Activated naive CD4-positive, alpha-beta T cell treated with anti-CD3 and anti-CD28 coated beads, Interleukin-2, amount 50 U/mL, for 24 hours (primary cell): ENCODE measurements at regions not wholly inside any gene's neighbourhood (a gene's known extent, or its start where the extent isn't known, plus 50 kb on each side); places are given as distances from the start of the nearest gene placed in this dataset.

Experiments
- H3K27ac Mint-ChIP-seq: one replicate; pipeline ENCODE4 v1.8.0; 2021; ENCODE audit warnings: mild to moderate bottlenecking, mixed read lengths
- H3K27me3 Mint-ChIP-seq: one replicate; pipeline ENCODE4 v1.8.0; 2021; ENCODE audit warnings: mixed read lengths
- H3K36me3 Mint-ChIP-seq: one replicate; pipeline ENCODE4 v1.8.0; 2021; ENCODE audit warnings: mixed read lengths
- H3K4me1 Mint-ChIP-seq: one replicate; pipeline ENCODE4 v1.8.0; 2021; ENCODE audit warnings: mixed read lengths
- H3K4me3 Mint-ChIP-seq: one replicate; pipeline ENCODE4 v1.8.0; 2021; ENCODE audit warnings: mild to moderate bottlenecking, mixed read lengths
- H3K9me3 Mint-ChIP-seq: one replicate; pipeline ENCODE4 v1.8.0; 2021; ENCODE audit warnings: mixed read lengths

DNA sequence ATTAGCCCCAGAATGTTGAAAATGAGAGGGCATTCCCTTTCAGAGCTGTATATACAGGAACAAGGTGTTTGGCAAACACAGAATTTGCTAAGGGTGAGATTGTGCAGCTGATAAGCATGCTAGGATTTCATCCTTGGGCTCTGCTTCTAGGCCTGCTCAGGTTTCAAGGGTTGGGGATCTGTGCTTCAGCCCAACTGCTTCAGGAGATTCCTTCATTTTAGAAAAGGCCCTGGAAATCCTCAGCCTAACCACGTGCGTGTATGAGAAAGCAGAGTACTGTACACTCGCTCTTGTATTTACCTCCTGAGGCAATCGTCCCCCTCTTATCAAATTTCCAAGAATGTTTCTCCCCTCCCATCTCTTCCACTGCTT is 291.6 kb upstream of the ARGLU1 start:
- no peaks in the 10 kb centered on the region for H3K36me3 Mint-ChIP-seq
- no peaks in the 10 kb centered on the region for H3K4me1 Mint-ChIP-seq
- H3K27me3 Mint-ChIP-seq: peaks cover 2% of the 10 kb centered on the region

DNA sequence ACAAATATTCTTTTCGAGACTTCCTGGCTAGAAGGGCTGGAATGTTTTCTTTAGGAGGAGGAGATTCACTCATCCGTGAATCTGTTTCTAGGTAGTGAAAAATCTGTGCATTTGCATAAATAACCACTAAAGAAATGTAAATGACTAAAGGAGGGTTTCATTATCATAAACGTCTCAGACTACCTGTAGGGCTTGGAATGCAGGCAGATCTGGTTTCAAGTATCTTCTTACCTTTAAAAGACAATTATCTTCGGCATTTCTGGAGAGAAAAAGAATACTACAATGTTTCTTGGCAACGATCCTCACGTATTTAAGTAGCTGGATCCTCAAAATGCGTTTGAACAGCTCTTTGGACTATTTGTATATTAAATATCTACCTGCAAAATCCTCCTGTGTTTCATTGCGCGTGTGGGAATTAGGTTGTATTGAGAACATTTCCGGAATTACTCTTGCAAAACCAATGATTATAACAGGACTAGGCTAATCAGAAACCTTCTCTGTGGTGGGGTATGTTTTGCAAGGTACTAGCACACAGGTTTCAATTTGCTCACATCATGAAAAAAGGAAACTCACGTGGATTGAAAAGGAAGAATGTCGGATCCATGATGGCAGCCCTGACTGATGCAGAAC is 291.1 kb upstream of the ARGLU1 start:
- Mint-ChIP-seq H3K27me3 (peaks cover 2% of the 10 kb centered on the region), H3K4me1 (no peaks in the 10 kb centered on the region), H3K27ac (no peak overlapping the region)

More for the DNA sequence above, 291.6 kb upstream of the ARGLU1 start:
- Mint-ChIP-seq H3K9me3 (no peaks in the 10 kb centered on the region), H3K27ac (no peak overlapping the region), H3K4me3 (no peak overlapping the region)

DNA sequence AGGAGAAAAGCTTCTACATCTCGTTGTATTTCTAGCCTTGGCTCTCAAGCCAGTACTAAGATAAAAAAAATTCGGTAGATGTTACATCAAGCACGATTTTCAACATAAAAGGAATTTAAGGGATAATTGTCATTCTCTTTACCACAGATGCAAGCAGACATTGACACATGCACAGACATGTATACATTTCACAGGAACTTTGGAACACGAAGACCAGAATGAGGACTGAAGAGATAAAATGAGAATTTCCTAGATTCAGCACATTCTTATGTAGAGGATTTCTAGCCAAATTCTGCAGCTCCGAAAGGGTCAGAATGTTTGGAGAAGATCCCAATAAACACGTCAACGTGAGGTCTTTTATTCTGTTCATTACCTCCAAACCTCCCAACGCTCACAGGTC is 284.5 kb upstream of the ARGLU1 start:
- no peak overlapping the region for H3K4me3 Mint-ChIP-seq
- H3K9me3 Mint-ChIP-seq: no peaks in the 10 kb centered on the region
- no peak overlapping the region for H3K27ac Mint-ChIP-seq
- no peaks in the 10 kb centered on the region for H3K27me3 Mint-ChIP-seq
- no peaks in the 10 kb centered on the region for H3K4me1 Mint-ChIP-seq
- H3K36me3 Mint-ChIP-seq: no peaks in the 10 kb centered on the region

More for the DNA sequence above, 291.1 kb upstream of the ARGLU1 start:
- H3K9me3 Mint-ChIP-seq: no peaks in the 10 kb centered on the region
- H3K36me3 Mint-ChIP-seq: no peaks in the 10 kb centered on the region
- H3K4me3 Mint-ChIP-seq: no peak overlapping the region

DNA sequence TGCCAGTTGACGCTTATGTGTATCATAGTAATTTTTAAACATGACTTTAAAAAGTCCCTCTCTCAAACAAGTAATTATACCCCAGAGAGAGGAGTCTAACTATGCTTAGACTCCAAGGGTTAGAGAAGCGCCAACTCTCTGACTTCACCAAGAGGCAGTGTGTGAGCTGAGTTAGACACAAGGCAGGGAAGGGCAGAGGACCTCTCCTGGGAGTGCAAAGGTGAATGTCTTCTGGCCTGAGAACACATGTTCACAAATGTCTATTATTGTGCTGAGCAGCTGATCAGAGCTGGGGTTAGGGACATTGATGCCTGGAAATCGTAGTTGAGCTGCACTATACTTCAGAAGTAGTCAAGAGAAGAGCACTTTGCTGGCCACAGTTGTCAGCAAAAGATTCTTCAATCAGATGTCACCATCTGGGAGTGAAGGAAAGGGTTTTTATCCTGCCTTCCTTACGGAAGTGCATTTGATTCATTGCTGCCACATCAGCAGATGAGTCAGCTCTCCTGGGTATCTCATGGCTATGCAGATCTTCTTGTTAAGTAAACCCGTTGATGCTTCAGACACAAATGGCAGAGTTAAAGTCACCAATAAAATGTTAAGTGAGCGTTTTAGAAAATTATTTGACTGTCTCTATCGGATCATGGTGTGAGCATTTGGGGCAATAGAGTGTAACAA is 283.2 kb upstream of the ARGLU1 start:
- no peaks in the 10 kb centered on the region for H3K36me3 Mint-ChIP-seq
- H3K4me1 Mint-ChIP-seq: no peaks in the 10 kb centered on the region
- H3K9me3 Mint-ChIP-seq: no peaks in the 10 kb centered on the region
- H3K27me3 Mint-ChIP-seq: no peaks in the 10 kb centered on the region
- H3K4me3 Mint-ChIP-seq: no peak overlapping the region
- H3K27ac Mint-ChIP-seq: no peak overlapping the region

DNA sequence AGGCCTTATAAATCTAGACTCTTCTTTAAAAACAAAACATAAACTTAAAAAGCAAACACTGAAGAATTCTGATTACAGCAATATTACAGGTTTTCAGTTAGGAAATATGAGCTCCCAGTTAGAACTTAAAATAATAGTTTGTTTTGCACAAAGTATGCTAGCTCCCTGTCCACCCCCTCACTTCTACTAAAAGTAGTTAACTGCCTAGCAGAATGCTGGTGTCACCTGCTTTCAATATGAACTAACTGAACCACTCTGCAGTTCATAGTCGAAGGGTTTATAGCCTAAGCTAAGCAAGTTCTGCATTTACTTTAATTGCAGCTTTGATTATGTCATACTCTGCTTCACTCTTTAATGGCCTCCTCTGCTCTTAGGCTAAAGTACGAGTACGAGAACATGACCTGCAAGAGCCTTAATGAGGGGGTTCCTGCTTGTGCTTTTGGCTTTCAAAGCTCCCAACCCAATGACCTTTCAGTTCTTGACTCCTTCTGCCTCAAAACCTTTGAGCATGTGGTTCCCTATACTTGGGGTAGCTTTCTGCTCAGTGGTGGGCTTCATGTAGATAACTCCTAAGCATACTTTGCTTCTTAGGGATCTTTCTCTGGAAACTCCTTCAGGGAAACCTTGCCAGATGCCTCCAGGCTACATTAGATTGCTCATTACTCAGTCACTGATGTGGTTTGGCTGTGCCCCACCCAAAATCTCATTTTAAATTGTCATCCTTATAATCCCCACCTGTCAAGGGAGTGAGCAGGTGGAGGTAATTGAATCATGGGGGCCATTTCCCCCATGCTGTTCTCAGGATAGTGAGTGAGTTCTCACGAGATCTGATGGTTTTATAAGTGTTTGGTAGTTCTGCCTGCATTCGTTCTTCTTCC is 278.9 kb upstream of the ARGLU1 start:
- no peaks in the 10 kb centered on the region for H3K4me1 Mint-ChIP-seq
- H3K36me3 Mint-ChIP-seq: no peaks in the 10 kb centered on the region
- no peak overlapping the region for H3K4me3 Mint-ChIP-seq
- H3K9me3 Mint-ChIP-seq: no peaks in the 10 kb centered on the region
- no peak overlapping the region for H3K27ac Mint-ChIP-seq
- no peaks in the 10 kb centered on the region for H3K27me3 Mint-ChIP-seq

DNA sequence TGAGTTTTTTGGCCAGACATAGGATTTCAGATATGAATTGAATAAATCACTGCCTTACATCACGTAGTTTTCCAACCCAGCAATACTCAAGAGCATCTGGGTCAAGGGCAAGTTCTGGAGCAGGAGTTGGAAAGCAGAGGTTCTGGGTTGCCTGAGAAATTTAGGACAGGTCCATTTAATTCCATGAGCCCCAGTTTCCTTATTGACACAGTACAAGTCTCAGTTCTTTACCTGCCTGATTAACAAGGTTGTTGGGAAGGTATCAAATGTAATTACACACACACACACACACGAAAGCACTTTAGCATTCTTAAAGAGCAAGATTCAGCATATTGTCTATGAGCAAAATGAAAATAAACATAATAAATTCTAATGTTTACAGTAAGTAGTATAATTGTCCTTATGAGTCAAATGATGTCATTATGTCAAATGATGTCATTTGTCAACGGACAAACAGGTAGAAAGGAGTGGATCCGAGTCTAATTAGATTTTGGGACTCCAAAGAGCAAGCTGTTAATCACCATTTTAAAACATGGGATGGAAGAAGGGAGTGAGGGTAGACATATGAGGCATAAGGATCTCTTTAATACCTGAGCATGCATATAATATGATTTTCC is 268.4 kb upstream of the ARGLU1 start:
- no peaks in the 10 kb centered on the region for H3K9me3 Mint-ChIP-seq
- H3K4me3 Mint-ChIP-seq: no peak overlapping the region
- no peak overlapping the region for H3K27ac Mint-ChIP-seq
- H3K36me3 Mint-ChIP-seq: no peaks in the 10 kb centered on the region
- H3K27me3 Mint-ChIP-seq: no peaks in the 10 kb centered on the region
- H3K4me1 Mint-ChIP-seq: no peaks in the 10 kb centered on the region

DNA sequence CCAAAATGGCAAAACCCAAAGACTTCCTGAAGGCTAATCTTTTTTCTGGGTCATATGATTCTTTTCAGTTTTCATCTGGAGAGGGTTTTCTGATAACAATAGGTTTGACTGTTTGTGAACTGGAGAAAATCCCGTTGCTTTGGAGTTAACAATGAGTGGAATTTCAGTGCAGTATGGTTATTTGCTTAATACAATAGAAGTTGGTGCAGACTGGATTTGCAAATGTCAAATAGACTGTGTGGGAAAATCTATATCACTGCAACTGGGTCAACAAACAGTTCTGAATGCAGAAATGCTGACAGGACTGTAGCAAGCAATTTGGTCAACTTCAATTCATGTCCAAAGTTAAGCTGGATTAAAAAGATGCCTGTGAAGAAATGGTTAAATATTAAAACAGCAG is 267.5 kb upstream of the ARGLU1 start:
- Mint-ChIP-seq H3K27ac (no peak overlapping the region), H3K4me1 (no peaks in the 10 kb centered on the region), H3K9me3 (no peaks in the 10 kb centered on the region), H3K36me3 (no peaks in the 10 kb centered on the region), H3K27me3 (no peaks in the 10 kb centered on the region), H3K4me3 (no peak overlapping the region)

DNA sequence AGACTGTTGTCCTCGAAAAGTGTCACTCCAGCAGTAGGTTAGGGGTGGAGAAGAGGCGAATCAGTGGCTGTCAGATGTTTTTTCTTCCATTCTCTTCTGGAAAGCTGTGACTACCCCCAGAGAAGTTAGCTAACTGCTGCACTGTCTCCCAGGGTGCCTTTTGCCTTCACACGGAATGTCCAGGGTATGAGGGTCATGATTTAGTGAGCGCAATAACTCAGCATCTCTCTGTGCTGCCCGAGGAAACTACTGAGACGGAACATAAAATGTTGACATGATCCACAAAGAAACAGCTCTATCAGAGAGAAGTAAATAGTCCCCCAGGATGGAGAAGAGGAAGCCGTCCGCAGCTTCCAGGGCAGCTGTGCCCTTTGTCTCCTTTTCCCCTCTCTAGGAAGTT is 254.0 kb upstream of the ARGLU1 start:
- Mint-ChIP-seq H3K4me1 (no peaks in the 10 kb centered on the region), H3K9me3 (no peaks in the 10 kb centered on the region), H3K27me3 (no peaks in the 10 kb centered on the region), H3K36me3 (no peaks in the 10 kb centered on the region), H3K27ac (no peak overlapping the region), H3K4me3 (no peak overlapping the region)

DNA sequence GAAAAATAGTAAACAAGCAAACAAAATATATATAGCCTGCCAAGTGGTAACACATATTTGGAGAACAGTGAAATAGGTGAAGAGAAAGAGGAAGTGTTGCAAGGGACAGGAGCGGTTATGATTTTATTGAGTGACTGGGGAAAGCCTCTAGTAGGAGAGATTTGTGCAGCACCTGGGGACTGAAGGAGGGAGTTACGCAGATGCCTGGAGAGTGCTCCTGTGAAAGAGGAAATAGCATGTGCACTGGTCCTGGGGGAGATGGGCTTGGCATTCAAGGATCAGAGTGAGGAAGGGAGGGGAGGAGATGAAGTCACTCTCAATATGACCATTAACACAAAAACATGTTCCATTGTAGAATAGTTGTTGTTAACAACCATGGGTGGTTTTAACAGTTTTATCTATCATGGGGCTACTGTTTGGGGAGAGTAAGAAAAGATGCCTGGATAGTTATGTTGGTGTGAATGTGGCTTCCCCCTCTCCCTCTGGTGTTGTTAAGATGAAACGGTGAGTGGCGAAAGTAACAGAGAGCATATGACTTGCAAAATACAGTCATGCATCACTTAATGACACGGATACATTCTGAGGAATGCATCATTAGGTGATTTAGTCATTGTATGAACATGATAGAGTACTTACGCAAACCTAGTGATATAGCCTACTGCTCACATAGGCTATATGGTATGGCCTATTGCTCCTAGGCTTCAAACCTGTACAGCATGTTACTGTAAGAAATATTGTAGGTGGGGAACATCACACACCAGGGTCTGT is 251.7 kb upstream of the ARGLU1 start:
- Mint-ChIP-seq H3K4me1 (no peaks in the 10 kb centered on the region), H3K36me3 (no peaks in the 10 kb centered on the region), H3K9me3 (no peaks in the 10 kb centered on the region), H3K4me3 (no peak overlapping the region), H3K27ac (no peak overlapping the region), H3K27me3 (no peaks in the 10 kb centered on the region)

DNA sequence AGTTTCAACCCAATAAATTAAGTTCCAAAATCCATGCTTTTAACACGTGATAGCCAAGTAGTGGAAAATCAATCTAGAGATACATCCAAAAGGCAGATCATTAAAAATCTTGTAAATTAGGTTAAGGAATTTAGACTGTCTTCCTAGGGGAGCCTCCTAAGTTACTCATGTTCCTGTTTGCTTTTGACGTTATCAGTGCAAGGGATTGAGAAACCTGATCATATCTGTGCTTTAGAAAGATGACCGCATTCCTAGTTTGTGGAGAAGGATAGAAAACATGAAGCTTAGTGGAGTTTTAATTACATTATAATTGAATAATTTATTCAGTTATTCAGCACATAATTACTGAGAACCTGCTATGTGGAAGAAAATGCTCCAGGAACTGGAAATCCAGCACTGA is 251.0 kb upstream of the ARGLU1 start:
- Mint-ChIP-seq H3K36me3 (no peaks in the 10 kb centered on the region), H3K27me3 (no peaks in the 10 kb centered on the region), H3K27ac (no peak overlapping the region), H3K9me3 (no peaks in the 10 kb centered on the region), H3K4me3 (no peak overlapping the region), H3K4me1 (no peaks in the 10 kb centered on the region)

DNA sequence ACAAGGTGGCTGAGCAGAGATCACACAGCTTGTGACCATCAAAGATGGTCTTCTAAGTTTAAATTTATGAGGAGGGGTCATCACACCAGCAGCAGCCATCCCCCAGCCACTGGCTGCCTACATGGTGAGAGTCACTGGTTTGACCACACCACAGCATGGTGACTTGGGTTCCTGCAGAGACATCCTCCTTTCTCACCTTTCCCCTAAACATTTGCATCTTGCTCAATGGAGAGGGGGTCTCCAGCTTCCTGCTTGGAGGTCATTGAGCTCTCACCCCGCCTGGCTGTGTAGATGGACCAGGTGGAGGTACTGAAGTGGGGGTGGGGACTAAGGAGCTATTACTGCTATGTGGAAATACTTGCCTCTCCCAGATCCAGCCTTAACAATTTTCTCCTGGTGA is 247.6 kb upstream of the ARGLU1 start:
- Mint-ChIP-seq H3K4me1 (no peaks in the 10 kb centered on the region), H3K27me3 (no peaks in the 10 kb centered on the region), H3K9me3 (no peaks in the 10 kb centered on the region), H3K36me3 (no peaks in the 10 kb centered on the region), H3K4me3 (no peak overlapping the region), H3K27ac (no peak overlapping the region)

DNA sequence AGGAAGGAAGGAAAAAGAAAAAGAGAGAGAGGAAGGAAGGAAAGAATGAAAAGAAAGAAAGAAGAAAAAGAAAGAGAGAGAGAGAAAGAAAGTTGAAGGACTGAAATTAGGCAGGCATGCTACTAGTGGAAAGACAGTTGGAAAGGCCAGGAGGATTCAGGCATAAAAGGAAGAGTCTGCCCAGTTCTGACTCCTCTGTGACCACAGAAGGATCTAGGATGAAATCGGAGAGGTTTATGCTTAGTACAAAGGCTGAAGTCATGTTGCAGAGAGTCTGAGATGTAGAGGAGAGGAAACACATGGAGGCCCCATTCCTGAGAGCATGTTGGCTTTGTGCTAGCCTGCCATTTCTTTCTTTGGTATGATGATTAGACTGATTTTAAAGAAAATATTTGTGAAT is 246.5 kb upstream of the ARGLU1 start:
- Mint-ChIP-seq H3K27me3 (no peaks in the 10 kb centered on the region), H3K36me3 (no peaks in the 10 kb centered on the region), H3K27ac (no peak overlapping the region), H3K4me3 (no peak overlapping the region), H3K9me3 (no peaks in the 10 kb centered on the region), H3K4me1 (no peaks in the 10 kb centered on the region)

DNA sequence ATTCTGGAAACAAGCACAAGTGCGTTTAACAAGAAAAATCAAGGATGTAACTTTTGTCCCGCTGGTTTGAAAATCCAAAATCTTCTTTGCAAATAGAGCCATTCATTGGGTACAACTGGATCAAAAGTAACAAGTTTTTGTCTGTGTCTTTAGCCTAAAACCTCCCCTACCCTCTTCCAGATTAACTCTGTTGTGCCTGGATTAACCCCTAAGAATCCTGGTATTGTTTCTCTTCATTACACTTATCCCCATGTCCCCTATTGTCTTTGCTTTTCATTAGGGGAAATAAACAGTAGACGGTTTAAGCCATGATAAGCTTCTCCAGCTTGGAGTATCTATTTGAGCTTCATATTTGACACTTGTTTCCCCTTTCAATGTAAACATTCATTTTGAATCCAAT is 242.1 kb upstream of the ARGLU1 start:
- no peaks in the 10 kb centered on the region for H3K9me3 Mint-ChIP-seq
- no peak overlapping the region for H3K27ac Mint-ChIP-seq
- H3K4me1 Mint-ChIP-seq: no peaks in the 10 kb centered on the region
- H3K27me3 Mint-ChIP-seq: no peaks in the 10 kb centered on the region
- no peaks in the 10 kb centered on the region for H3K36me3 Mint-ChIP-seq
- H3K4me3 Mint-ChIP-seq: no peak overlapping the region

DNA sequence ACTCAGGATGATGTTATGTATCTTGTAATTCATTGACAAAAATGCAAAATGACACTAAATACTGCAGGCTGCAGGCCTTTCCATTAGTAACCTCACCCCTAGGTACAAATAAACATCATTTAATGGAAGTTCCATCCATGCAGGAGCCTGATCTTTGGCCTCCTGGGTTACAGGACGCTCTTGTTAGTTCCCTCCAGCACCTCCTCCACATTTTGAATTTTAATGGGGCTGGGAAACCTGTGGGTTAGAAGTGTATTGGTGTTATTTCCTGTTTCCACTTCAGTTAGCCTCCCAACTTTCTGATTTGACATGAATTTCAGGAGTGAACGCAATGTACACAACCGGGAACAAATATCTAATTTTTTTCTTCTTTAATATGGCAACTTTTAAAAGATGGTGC is 237.1 kb upstream of the ARGLU1 start:
- Mint-ChIP-seq H3K27me3 (no peaks in the 10 kb centered on the region), H3K27ac (no peak overlapping the region), H3K9me3 (no peaks in the 10 kb centered on the region), H3K4me1 (no peaks in the 10 kb centered on the region), H3K36me3 (no peaks in the 10 kb centered on the region), H3K4me3 (no peak overlapping the region)

DNA sequence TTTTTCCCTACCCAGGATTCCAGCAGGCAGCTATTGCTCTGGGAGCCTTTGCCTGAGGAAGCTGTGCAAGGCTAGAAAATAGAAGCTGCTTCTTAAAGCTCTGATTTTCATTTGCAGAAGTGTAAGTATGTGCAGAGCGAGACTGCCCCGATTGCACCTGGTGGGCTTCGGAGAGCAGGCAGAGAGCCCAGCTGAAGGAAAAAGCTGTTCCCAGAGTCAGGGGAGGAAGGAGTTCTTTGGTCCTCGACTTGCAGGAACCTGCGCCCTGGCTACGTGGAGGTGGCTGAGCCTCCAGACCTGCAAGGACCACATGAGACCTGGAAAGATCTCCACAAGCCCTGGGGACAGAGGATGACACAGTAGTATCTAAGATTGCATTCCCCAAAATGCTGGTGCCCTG is 235.0 kb upstream of the ARGLU1 start:
- Mint-ChIP-seq H3K27ac (no peak overlapping the region), H3K36me3 (no peaks in the 10 kb centered on the region), H3K9me3 (no peaks in the 10 kb centered on the region), H3K4me3 (no peak overlapping the region), H3K4me1 (no peaks in the 10 kb centered on the region), H3K27me3 (peaks cover 1% of the 10 kb centered on the region)
